Calu3 (cell line): ENCODE measurements at regions not wholly inside any gene's neighbourhood (a gene's known extent, or its start where the extent isn't known, plus 50 kb on each side); places are given as distances from the start of the nearest gene placed in this dataset.

Experiments used
- BruUV-seq: library from RNA; stranded (reverse); fragments of 400-500 nt; replicated peaks from 2 replicates; lab custom pipeline; 2021; lab: Mats Ljungman, UMichigan
- CTCF ChIA-PET: fragments of 300-600 bp; sonication (Branson Sonifier 250); formaldehyde crosslinking; loops from one replicate; lab custom pipeline; 2022; ENCODE audit warnings: antibody characterized with exemption; lab: Charles Lee
- DNase-seq: peaks from one replicate; pipeline ENCODE4 v3.0.0; 2022
- H3K27ac Mint-ChIP-seq: one replicate; pipeline ENCODE4 v1.8.0; 2022; ENCODE audit warnings: mixed read lengths; ENCODE audit not compliant: unreplicated experiment
- H3K27me3 Mint-ChIP-seq: one replicate; pipeline ENCODE4 v1.8.0; 2022; ENCODE audit warnings: mixed read lengths; ENCODE audit not compliant: unreplicated experiment
- H3K36me3 Mint-ChIP-seq: one replicate; pipeline ENCODE4 v1.8.0; 2022; ENCODE audit warnings: mild to moderate bottlenecking, moderate library complexity, mixed read lengths; ENCODE audit not compliant: insufficient read depth, unreplicated experiment
- H3K4me1 Mint-ChIP-seq: one replicate; pipeline ENCODE4 v1.8.0; 2022; ENCODE audit warnings: mild to moderate bottlenecking, low read depth, mixed read lengths; ENCODE audit not compliant: unreplicated experiment
- H3K4me3 Mint-ChIP-seq: one replicate; pipeline ENCODE4 v1.8.0; 2022; ENCODE audit warnings: mild to moderate bottlenecking, low read depth, moderate library complexity, mixed read lengths; ENCODE audit not compliant: unreplicated experiment
- H3K9me3 Mint-ChIP-seq: one replicate; pipeline ENCODE4 v1.8.0; 2022; ENCODE audit warnings: low read depth, mixed read lengths; ENCODE audit not compliant: unreplicated experiment
- intact Hi-C: fragments of 100-400 bp; cut with micrococcal nuclease; formaldehyde crosslinking; loops from one replicate; pipeline ENCODE4 v1.10.0; 2022; ENCODE audit not compliant: unreplicated experiment
- TF ChIP-seq, protein P1 (sequence below): fragments of 200-600 bp; IDR thresholded peaks from one replicate; pipeline ENCODE4 v1.8.0; 2022; ENCODE audit warnings: antibody characterized with exemption; ENCODE audit not compliant: unreplicated experiment

DNA sequence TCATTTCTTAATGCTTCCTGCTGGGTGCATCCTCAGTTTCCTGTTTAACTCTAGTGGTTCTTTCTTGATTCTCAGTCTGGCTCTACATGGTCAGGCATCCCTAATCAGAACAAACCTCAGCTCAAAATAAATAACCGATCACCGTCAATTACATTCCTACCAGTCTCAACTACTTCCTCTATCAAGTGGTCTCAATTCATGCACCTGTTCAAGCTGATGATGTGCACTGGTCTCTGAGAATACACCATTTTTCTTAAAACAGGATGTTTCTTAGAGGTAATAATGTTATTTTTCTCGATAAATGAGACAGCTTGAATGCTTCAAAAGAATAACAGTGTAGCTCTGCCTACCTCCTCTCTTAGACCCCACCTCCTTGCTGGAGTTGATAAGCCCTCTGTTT is 420.9 kb downstream of the SOCS6 start:
- no peaks in the 10 kb centered on the region for H3K4me1 Mint-ChIP-seq
- BruUV-seq = no TSS peak

GRCh38 chr18:70709144-70709543 is 420.3 kb downstream of the SOCS6 start:
- CTCF ChIA-PET = no interaction called here

More for the DNA sequence above, 420.9 kb downstream of the SOCS6 start:
- intact Hi-C loops = no loop called here
- TF ChIP-seq, protein P1, sequence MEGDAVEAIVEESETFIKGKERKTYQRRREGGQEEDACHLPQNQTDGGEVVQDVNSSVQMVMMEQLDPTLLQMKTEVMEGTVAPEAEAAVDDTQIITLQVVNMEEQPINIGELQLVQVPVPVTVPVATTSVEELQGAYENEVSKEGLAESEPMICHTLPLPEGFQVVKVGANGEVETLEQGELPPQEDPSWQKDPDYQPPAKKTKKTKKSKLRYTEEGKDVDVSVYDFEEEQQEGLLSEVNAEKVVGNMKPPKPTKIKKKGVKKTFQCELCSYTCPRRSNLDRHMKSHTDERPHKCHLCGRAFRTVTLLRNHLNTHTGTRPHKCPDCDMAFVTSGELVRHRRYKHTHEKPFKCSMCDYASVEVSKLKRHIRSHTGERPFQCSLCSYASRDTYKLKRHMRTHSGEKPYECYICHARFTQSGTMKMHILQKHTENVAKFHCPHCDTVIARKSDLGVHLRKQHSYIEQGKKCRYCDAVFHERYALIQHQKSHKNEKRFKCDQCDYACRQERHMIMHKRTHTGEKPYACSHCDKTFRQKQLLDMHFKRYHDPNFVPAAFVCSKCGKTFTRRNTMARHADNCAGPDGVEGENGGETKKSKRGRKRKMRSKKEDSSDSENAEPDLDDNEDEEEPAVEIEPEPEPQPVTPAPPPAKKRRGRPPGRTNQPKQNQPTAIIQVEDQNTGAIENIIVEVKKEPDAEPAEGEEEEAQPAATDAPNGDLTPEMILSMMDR = no peak
- Mint-ChIP-seq H3K9me3 (peaks cover 12% of the 10 kb centered on the region), H3K36me3 (no peaks in the 10 kb centered on the region), H3K4me3 (no peak overlapping the region), H3K27me3 (peaks cover 12% of the 10 kb centered on the region), H3K27ac (no peak overlapping the region)
- CTCF ChIA-PET = no interaction called here
- no peak for DNase-seq

GRCh38 chr18:70705831-70706416 is 417.1 kb downstream of the SOCS6 start:
- no peaks in the 10 kb centered on the region for H3K4me1 Mint-ChIP-seq
- BruUV-seq = no TSS peak
- H3K27ac Mint-ChIP-seq = no peak overlapping the region
- no peak overlapping the region for H3K4me3 Mint-ChIP-seq
- no peaks in the 10 kb centered on the region for H3K27me3 Mint-ChIP-seq
- H3K36me3 Mint-ChIP-seq = no peaks in the 10 kb centered on the region
- peaks cover 2% of the 10 kb centered on the region for H3K9me3 Mint-ChIP-seq
- CTCF ChIA-PET = no interaction called here
- TF ChIP-seq, protein P1 = no peak
- intact Hi-C loops = no loop called here
- DNase-seq = no peak

More at GRCh38 chr18:70709144-70709543, 420.3 kb downstream of the SOCS6 start:
- intact Hi-C loops = no loop called here
- H3K4me3 Mint-ChIP-seq = no peak overlapping the region
- no peaks in the 10 kb centered on the region for H3K4me1 Mint-ChIP-seq
- no TSS peak for BruUV-seq
- peaks cover 12% of the 10 kb centered on the region for H3K9me3 Mint-ChIP-seq
- peaks cover 9% of the 10 kb centered on the region for H3K27me3 Mint-ChIP-seq
- H3K27ac Mint-ChIP-seq = no peak overlapping the region
- TF ChIP-seq, protein P1 = no peak
- no peak for DNase-seq
- no peaks in the 10 kb centered on the region for H3K36me3 Mint-ChIP-seq

- Mint-ChIP-seq H3K4me1 (no peaks in the 10 kb centered on the region), H3K9me3 (peaks cover 3% of the 10 kb centered on the region), H3K36me3 (no peaks in the 10 kb centered on the region), H3K27me3 (no peaks in the 10 kb centered on the region), H3K4me3 (no peak overlapping the region), H3K27ac (no peak overlapping the region)
- TF ChIP-seq, protein P1 = no peak
- intact Hi-C loops = no loop called here
- DNase-seq = no peak
- no TSS peak for BruUV-seq
- CTCF ChIA-PET = no interaction called here
Measured at GRCh38 chr18:70700496-70700895, 411.7 kb downstream of the SOCS6 start.
